GM12878 (cell line): ENCODE measurements at regions not wholly inside any gene's neighbourhood (a gene's known extent, or its start where the extent isn't known, plus 50 kb on each side); places are given as distances from the start of the nearest gene placed in this dataset.

Experiments used
- EP300 ChIP-seq, 2 experiments: fragments of 150-350 bp in 1 of 2; IDR thresholded peaks; 2 replicates each; pipeline ENCODE4 v1.6.1; 2011 to 2012; ENCODE audit warnings: low read depth in 2 of 2, low read length in 2 of 2, borderline replicate concordance in 1 of 2, improper control_type of control experiment in 1 of 2, inconsistent platforms in 1 of 2; ENCODE audit not compliant: control insufficient read depth in 1 of 2
- NFIC ChIP-seq: IDR thresholded peaks from 2 replicates; pipeline ENCODE4 v1.6.1; 2012; ENCODE audit warnings: low read depth, mild to moderate bottlenecking, inconsistent platforms, low read length, moderate library complexity
- NFYB ChIP-seq: IDR thresholded peaks from 2 replicates; pipeline ENCODE4 v1.6.1; 2011; ENCODE audit warnings: low read depth, mild to moderate bottlenecking, low read length, improper control_type of control experiment, moderate library complexity; ENCODE audit not compliant: insufficient read depth
- TCF12 ChIP-seq: IDR thresholded peaks from 2 replicates; pipeline ENCODE4 v1.6.1; 2011; ENCODE audit warnings: low read depth, mild to moderate bottlenecking, low read length

DNA sequence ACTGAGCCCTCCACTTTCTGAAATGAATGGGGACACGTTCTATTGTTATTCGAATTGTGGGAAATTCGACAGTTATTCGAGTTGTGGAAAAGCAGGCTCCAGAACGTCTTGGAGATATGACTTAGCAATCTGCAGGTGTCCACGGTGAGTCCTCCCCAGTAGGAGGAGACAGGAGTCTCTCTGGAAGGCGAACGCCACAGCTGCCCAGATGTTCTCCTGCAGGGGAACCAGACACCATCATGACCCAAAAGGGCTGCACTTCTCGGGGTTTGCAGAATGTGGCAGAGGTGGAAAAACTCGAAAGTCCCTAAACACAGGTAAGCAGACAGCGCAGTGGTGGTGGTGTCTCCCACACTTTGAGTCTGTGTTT is 363.6 kb upstream of the SFSWAP start:
- TF ChIP-seq TCF12 (no peak), NFYB (no peak), EP300 (IDR thresholded peaks at IDR 0.05; ENCODE audit: borderline replicate concordance in 1 of 2, control insufficient read depth in 1 of 2, low read depth in 2 of 2, low read length in 2 of 2) (no peak), NFIC (no peak)
